Lung (tissue), 11 donors: ENCODE measurements at regions not wholly inside any gene's neighbourhood (a gene's known extent, or its start where the extent isn't known, plus 50 kb on each side); places are given as distances from the start of the nearest gene placed in this dataset.

Source experiments
- ATAC-seq: fragments of 200-7000 bp; cut with Tn5 transposase; one replicate; pipeline ENCODE4 v1.9.1; 2020; ENCODE audit warnings: moderate number of reproducible peaks; ENCODE audit not compliant: insufficient read depth, low FRiP score
- DNase-seq, 3 donors: peaks; one replicate each; pipeline ENCODE4 v3.0.0-alpha.2; 2013 to 2017
- H3K27ac ChIP-seq, 2 donors: one replicate each; pipeline ENCODE4 v1.5.1; 2013; ENCODE audit warnings: mild to moderate bottlenecking in 2 of 2, moderate library complexity in 2 of 2, control low read depth in 1 of 2, inconsistent platforms in 1 of 2, low read depth in 1 of 2, low read length in 1 of 2
- H3K27me3 ChIP-seq, 3 donors: one replicate each; pipeline ENCODE4 v1.5.1; 2013; ENCODE audit warnings: low read length in 2 of 3; ENCODE audit not compliant: control insufficient read depth in 3 of 3, insufficient read depth in 3 of 3
- H3K36me3 ChIP-seq, 4 donors: one replicate each; pipeline ENCODE4 v1.5.1; 2013; ENCODE audit warnings: low read length in 4 of 4, mild to moderate bottlenecking in 1 of 4, moderate library complexity in 1 of 4; ENCODE audit not compliant: control insufficient read depth in 4 of 4, insufficient read depth in 4 of 4
- H3K4me1 ChIP-seq, 5 donors: one replicate each; pipeline ENCODE4 v1.5.1; 2013; ENCODE audit warnings: low read length in 5 of 5, mild to moderate bottlenecking in 2 of 5, moderate library complexity in 1 of 5; ENCODE audit not compliant: control insufficient read depth in 5 of 5, insufficient read depth in 5 of 5
- H3K4me3 ChIP-seq: one replicate; pipeline ENCODE4 v1.5.1; 2013; ENCODE audit warnings: mild to moderate bottlenecking, control low read depth, moderate library complexity
- H3K9ac ChIP-seq, 2 donors: one replicate each; pipeline ENCODE4 v1.5.1; 2013; ENCODE audit warnings: low read length in 2 of 2, control low read depth in 1 of 2; ENCODE audit not compliant: insufficient read depth in 1 of 2
- H3K9me3 ChIP-seq, 4 donors: one replicate each; pipeline ENCODE4 v1.5.1; 2013; ENCODE audit warnings: low read length in 3 of 4, mild to moderate bottlenecking in 1 of 4, moderate library complexity in 1 of 4; ENCODE audit not compliant: control insufficient read depth in 4 of 4, insufficient read depth in 3 of 4
- WGBS, 2 donors: extraction: QIAGEN DNeasy Blood & Tissue Kit; methylation state at CpG; one replicate each; pipeline ENCODE4 v1.1.7; 2013; 5-methylcytosine and 5-hydroxymethylcytosine counted together
- TF ChIP-seq, protein P1 (sequence below): IDR thresholded peaks from 2 replicates; pipeline ENCODE4 v1.5.1; 2012; ENCODE audit warnings: mild to moderate bottlenecking; ENCODE audit errors: control extremely low read depth, extremely low read depth
- donor health status: control.
- donor health status: control.
- donor health status: Bipolar disorder and iron deficiency.
- donor health status: healthy.
- donor health status: DM: yes; HTN: yes; CAD: no.

GRCh38 chr14:34035177-34035933 lies 84.5 kb upstream of the EGLN3 start:
- no peaks in the 10 kb centered on the region for H3K27me3 ChIP-seq
- no peak overlapping the region for H3K9ac ChIP-seq
- TF ChIP-seq, protein P1, sequence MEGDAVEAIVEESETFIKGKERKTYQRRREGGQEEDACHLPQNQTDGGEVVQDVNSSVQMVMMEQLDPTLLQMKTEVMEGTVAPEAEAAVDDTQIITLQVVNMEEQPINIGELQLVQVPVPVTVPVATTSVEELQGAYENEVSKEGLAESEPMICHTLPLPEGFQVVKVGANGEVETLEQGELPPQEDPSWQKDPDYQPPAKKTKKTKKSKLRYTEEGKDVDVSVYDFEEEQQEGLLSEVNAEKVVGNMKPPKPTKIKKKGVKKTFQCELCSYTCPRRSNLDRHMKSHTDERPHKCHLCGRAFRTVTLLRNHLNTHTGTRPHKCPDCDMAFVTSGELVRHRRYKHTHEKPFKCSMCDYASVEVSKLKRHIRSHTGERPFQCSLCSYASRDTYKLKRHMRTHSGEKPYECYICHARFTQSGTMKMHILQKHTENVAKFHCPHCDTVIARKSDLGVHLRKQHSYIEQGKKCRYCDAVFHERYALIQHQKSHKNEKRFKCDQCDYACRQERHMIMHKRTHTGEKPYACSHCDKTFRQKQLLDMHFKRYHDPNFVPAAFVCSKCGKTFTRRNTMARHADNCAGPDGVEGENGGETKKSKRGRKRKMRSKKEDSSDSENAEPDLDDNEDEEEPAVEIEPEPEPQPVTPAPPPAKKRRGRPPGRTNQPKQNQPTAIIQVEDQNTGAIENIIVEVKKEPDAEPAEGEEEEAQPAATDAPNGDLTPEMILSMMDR: no peak
- peak overlapping the region in 1 of 2 donors; percentile 86 for H3K27ac ChIP-seq
- no peaks in the 10 kb centered on the region for H3K9me3 ChIP-seq
- DNase-seq (peak in 1 of 3 donors; percentile 15), ATAC-seq (no peak)
- 83 to 91% methylated on average over 10 of the region's 10 CpGs for WGBS, 2 donors
- H3K36me3 ChIP-seq: no peaks in the 10 kb centered on the region
- H3K4me3 ChIP-seq: no peak overlapping the region
- peaks cover 0 to 50% (median 7%) of the 10 kb centered on the region in 5 donors for H3K4me1 ChIP-seq

- H3K9ac ChIP-seq: no peak overlapping the region
- no peaks in the 10 kb centered on the region for H3K27me3 ChIP-seq
- H3K27ac ChIP-seq: peak overlapping the region in 1 of 2 donors; percentile 81
Measured at GRCh38 chr14:34034447-34035176, 83.7 kb upstream of the EGLN3 start.

DNA sequence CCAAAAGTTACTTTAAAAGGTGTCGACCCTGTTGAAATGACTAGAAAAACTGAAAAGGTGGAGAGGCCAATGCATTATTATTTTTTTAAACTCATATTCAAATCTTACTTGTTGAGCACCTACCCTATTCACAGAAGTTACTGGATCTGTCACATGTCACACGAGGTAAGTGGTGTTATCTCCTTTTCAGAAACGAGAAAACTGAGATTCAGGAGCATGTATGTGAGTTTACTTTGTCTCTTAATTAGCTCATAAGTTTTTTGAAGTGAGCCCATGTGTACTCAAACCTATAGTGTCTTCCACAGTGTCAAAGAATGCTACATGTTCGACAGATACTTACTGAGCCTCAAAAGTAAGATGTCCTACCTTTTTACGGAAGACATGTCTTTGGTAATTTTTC lies 81.8 kb upstream of the EGLN3 start:
- WGBS, 2 donors: 77 to 91% methylated on average over 5 of the region's 5 CpGs
- H3K4me1 ChIP-seq: peaks cover 4 to 54% (median 17%) of the 10 kb centered on the region in 5 donors
- H3K27ac ChIP-seq: no peak overlapping the region
- no peak for DNase-seq
- H3K9ac ChIP-seq: no peak overlapping the region
- H3K4me3 ChIP-seq: no peak overlapping the region
- TF ChIP-seq, protein P1: no peak
- H3K27me3 ChIP-seq: no peaks in the 10 kb centered on the region
- no peak for ATAC-seq
- H3K36me3 ChIP-seq: no peaks in the 10 kb centered on the region
- H3K9me3 ChIP-seq: no peaks in the 10 kb centered on the region

More at GRCh38 chr14:34034447-34035176, 83.7 kb upstream of the EGLN3 start:
- Histone ChIP-seq H3K4me3 (no peak overlapping the region), H3K36me3 (no peaks in the 10 kb centered on the region), H3K4me1 (peaks cover 3 to 58% (median 7%) of the 10 kb centered on the region in 5 donors), H3K9me3 (no peaks in the 10 kb centered on the region)
- ATAC-seq: no peak
- WGBS, 2 donors: 92 to 95% methylated on average over 11 of the region's 11 CpGs
- TF ChIP-seq, protein P1: no peak
- DNase-seq: no peak
